GM12875 (cell line): ENCODE measurements at regions not wholly inside any gene's neighbourhood (a gene's known extent, or its start where the extent isn't known, plus 50 kb on each side); places are given as distances from the start of the nearest gene placed in this dataset.

Experiments used
- H3K4me3 ChIP-seq: one replicate; pipeline ENCODE4 v1.5.1; 2011; ENCODE audit warnings: low read depth, low read length, control low read depth
- CTCF ChIP-seq: IDR thresholded peaks from 2 replicates; pipeline ENCODE4 v1.5.1; 2011; ENCODE audit warnings: low read depth, mild to moderate bottlenecking, control low read depth, inconsistent platforms, low read length, moderate library complexity, borderline replicate concordance; ENCODE audit not compliant: insufficient read depth

GRCh38 chr2:181776336-181776735 lies 96.0 kb upstream of the NEUROD1 start:
- no peak for TF ChIP-seq CTCF
- no peak overlapping the region for H3K4me3 ChIP-seq

- no peak overlapping the region for H3K4me3 ChIP-seq
- no peak for TF ChIP-seq CTCF
Measured at GRCh38 chr2:181777734-181778133, 97.4 kb upstream of the NEUROD1 start.

GRCh38 chr2:181778621-181779201 lies 98.4 kb upstream of the NEUROD1 start:
- TF ChIP-seq CTCF = no peak
- H3K4me3 ChIP-seq = no peak overlapping the region

GRCh38 chr2:181779288-181780021 lies 99.1 kb upstream of the NEUROD1 start:
- H3K4me3 ChIP-seq = no peak overlapping the region
- TF ChIP-seq CTCF = no peak

GRCh38 chr2:181780047-181780651 lies 99.8 kb upstream of the NEUROD1 start:
- TF ChIP-seq CTCF = no peak
- H3K4me3 ChIP-seq = no peak overlapping the region

- no peak for TF ChIP-seq CTCF
- no peak overlapping the region for H3K4me3 ChIP-seq
Measured at GRCh38 chr2:181780657-181781056, 100.3 kb upstream of the NEUROD1 start.
